ENCODE measurements at regions not wholly inside any gene's neighbourhood (a gene's known extent, or its start where the extent isn't known, plus 50 kb on each side); places are given as distances from the start of the nearest gene placed in this dataset.

GRCh38 chr22:44613196-44613595 is 88.8 kb upstream of the PRR5 start:
- BruUV-seq (replicated peaks): no TSS peak
- H2AK5ac ChIP-seq (ENCODE audit: low read depth, low read length): no peak overlapping the region
- WGBS, 2 experiments (ENCODE audit: extremely low coverage in 2 of 2, insufficient read length in 1 of 2): 20% methylated on average over 1 of the region's 2 CpGs; no CpG with 5 or more reads in 1 of the 2 experiments
- H2BK20ac ChIP-seq (ENCODE audit: low read depth, low read length): no peak overlapping the region
- DNase-seq (no peak), ATAC-seq (ENCODE audit: low read depth) (no peak)
- H2AK9ac ChIP-seq (replicated peaks; ENCODE audit: low read depth, low read length, poor library complexity): no peak overlapping the region
- in situ Hi-C loops (cut with MboI; ENCODE audit: low sequenced_read_pairs): no loop called here
- H3K56ac ChIP-seq (ENCODE audit: extremely low read depth, insufficient read depth, low read length): no peak overlapping the region
- CTCF ChIA-PET: no interaction called here
- no peak overlapping the region for H2BK15ac ChIP-seq (ENCODE audit: low read depth, low read length)
- H3K27me3 ChIP-seq (ENCODE audit: control insufficient read depth, insufficient read depth, low read length): no peaks in the 10 kb centered on the region; the same call in 1 of the 2 replicates
- dilution Hi-C loops (cut with HindIII; ENCODE audit: low sequenced_read_pairs, unreplicated experiment): no loop called here
- no peaks in the 10 kb centered on the region for H4K20me1 ChIP-seq (ENCODE audit: insufficient read depth, low read length)
- H3K4me3 ChIP-seq (ENCODE audit: insufficient read depth, low read depth, low read length): no peak overlapping the region
- no peak overlapping the region for H2BK120ac ChIP-seq (ENCODE audit: low read depth, low read length)
- H3K27ac ChIP-seq (ENCODE audit: insufficient read depth, low read length): no peak overlapping the region
- no peak overlapping the region for H4K91ac ChIP-seq (ENCODE audit: insufficient read depth, low read depth, low read length)
- H2AFZ ChIP-seq (replicated peaks; ENCODE audit: low read length, poor library complexity): no peak overlapping the region
- peaks cover 12% of the 10 kb centered on the region for H3K9me1 ChIP-seq (ENCODE audit: insufficient read depth, low read length)
- H3K23ac ChIP-seq (ENCODE audit: low read depth, low read length): no peak overlapping the region
- H2BK5ac ChIP-seq (ENCODE audit: low read depth, low read length, poor library complexity, severe bottlenecking): no peak overlapping the region
- no peak overlapping the region for H3K4me2 ChIP-seq (ENCODE audit: low read depth, low read length)
- no peak overlapping the region for H3K18ac ChIP-seq (ENCODE audit: low read depth, low read length)
- H4K5ac ChIP-seq (ENCODE audit: low read depth, low read length): no peak overlapping the region
- POLR2A ChIA-PET (ENCODE audit: unreplicated experiment): no interaction called here
- H3K9me3 ChIP-seq (ENCODE audit: control insufficient read depth, insufficient read depth, low read length): peaks cover 30% of the 10 kb centered on the region
- no peak for TF ChIP-seq CEBPB (IDR thresholded peaks at IDR 0.05; ENCODE audit: low read depth, low read length)
- TF ChIP-seq CHD1 (IDR thresholded peaks at IDR 0.05; ENCODE audit: low read depth, low read length): no peak
- TF ChIP-seq SMC3 (IDR thresholded peaks at IDR 0.05; ENCODE audit: low read depth, low read length): no peak
- TF ChIP-seq MXI1 (IDR thresholded peaks at IDR 0.05; ENCODE audit: borderline replicate concordance, low read depth, low read length): no peak
- TF ChIP-seq USF2 (IDR thresholded peaks at IDR 0.05; ENCODE audit: low read depth, low read length): no peak
- TF ChIP-seq BHLHE40 (IDR thresholded peaks at IDR 0.05; ENCODE audit: low read depth, low read length): no peak
- TF ChIP-seq MAFK (IDR thresholded peaks at IDR 0.05; ENCODE audit: low read depth, low read length): no peak
- TF ChIP-seq ELK1 (IDR thresholded peaks at IDR 0.05; ENCODE audit: borderline replicate concordance, low read depth, low read length): no peak
- no peak for TF ChIP-seq RAD21 (IDR thresholded peaks at IDR 0.05; ENCODE audit: low read length)
- TF ChIP-seq CTCF (conservative IDR thresholded peaks at IDR 0.05; ENCODE audit: low read depth, low read length): no peak
- TF ChIP-seq RCOR1 (IDR thresholded peaks at IDR 0.05; ENCODE audit: insufficient replicate concordance, low read length): no peak
- TF ChIP-seq RFX5 (IDR thresholded peaks at IDR 0.05; ENCODE audit: low read depth, low read length): no peak
- TF ChIP-seq FOS (IDR thresholded peaks at IDR 0.05; ENCODE audit: low read depth, low read length): no peak
- TF ChIP-seq MAZ (IDR thresholded peaks at IDR 0.05; ENCODE audit: borderline replicate concordance, low read depth, low read length): no peak
- no peak for TF ChIP-seq POLR2A (IDR thresholded peaks at IDR 0.05; ENCODE audit: low read depth, low read length)
- no peak for TF ChIP-seq NFE2L2 (IDR thresholded peaks at IDR 0.05; ENCODE audit: low read depth, low read length)
- no peak overlapping the region for H4K8ac ChIP-seq (ENCODE audit: low read depth in 2 of 2, low read length in 2 of 2)
- H3K9ac ChIP-seq (ENCODE audit: low read depth, low read length): no peak overlapping the region
- no peaks in the 10 kb centered on the region for H3K79me1 ChIP-seq (ENCODE audit: low read depth in 1 of 2, low read length in 2 of 2)
- no peaks in the 10 kb centered on the region for H3K36me3 ChIP-seq (ENCODE audit: control insufficient read depth, insufficient read depth, low read length)
- H3K4me1 ChIP-seq (ENCODE audit: control insufficient read depth, insufficient read depth, low read length): no peaks in the 10 kb centered on the region
- no peak overlapping the region for H3K14ac ChIP-seq (replicated peaks; ENCODE audit: low read depth, low read length)
- H3K4ac ChIP-seq (ENCODE audit: low read depth, low read length): no peak overlapping the region
- intact Hi-C loops (cut with micrococcal nuclease): no loop called here
